ENCODE measurements at regions not wholly inside any gene's neighbourhood (a gene's known extent, or its start where the extent isn't known, plus 50 kb on each side); places are given as distances from the start of the nearest gene placed in this dataset.

GRCh38 chr3:137519602-137520001 lies 244.5 kb upstream of the SOX14 start:
- Histone ChIP-seq H3K36me3 (ENCODE audit: insufficient read depth, low read length) (no peaks in the 10 kb centered on the region), H4K20me1 (ENCODE audit: insufficient read depth) (no peaks in the 10 kb centered on the region), H3K9me2 (ENCODE audit: insufficient read depth, low read length) (no peaks in the 10 kb centered on the region), H3K4me3 (ENCODE audit: low read length) (no peak overlapping the region), H3K9ac (ENCODE audit: low read length) (no peak overlapping the region), H3K9me3 (ENCODE audit: low read length) (no peaks in the 10 kb centered on the region), H3K27me3 (ENCODE audit: insufficient read depth, low read depth, low read length) (no peaks in the 10 kb centered on the region), H3K27ac (ENCODE audit: low read length) (no peak overlapping the region), H3F3A (ENCODE audit: insufficient read depth, low read length, poor library complexity, severe bottlenecking) (no peaks in the 10 kb centered on the region), H2AFZ (ENCODE audit: low read depth, low read length) (no peak overlapping the region), H3K79me2 (replicated peaks; ENCODE audit: insufficient read depth, low read length) (no peaks in the 10 kb centered on the region), H3K4me2 (ENCODE audit: low read length) (no peak overlapping the region)
- TF ChIP-seq RAD21 (conservative IDR thresholded peaks at IDR 0.05) (no peak), SMC3 (conservative IDR thresholded peaks at IDR 0.05; ENCODE audit: poor library complexity) (no peak), POLR2AphosphoS5 (IDR thresholded peaks at IDR 0.05) (no peak), TAF1 (IDR thresholded peaks at IDR 0.05; ENCODE audit: low read depth) (no peak), EP300 (conservative IDR thresholded peaks at IDR 0.05; ENCODE audit: poor library complexity, severe bottlenecking) (no peak), CTCF (IDR thresholded peaks at IDR 0.05; ENCODE audit: poor library complexity, severe bottlenecking) (no peak), EZH2 (IDR thresholded peaks at IDR 0.05; ENCODE audit: borderline replicate concordance, insufficient read depth, low read length, poor library complexity, severe bottlenecking) (no peak), MXI1 (conservative IDR thresholded peaks at IDR 0.05; ENCODE audit: poor library complexity, severe bottlenecking) (no peak), REST (IDR thresholded peaks at IDR 0.05; ENCODE audit: borderline replicate concordance) (no peak)

- no peak overlapping the region for H3K4me3 ChIP-seq (ENCODE audit: low read length)
- H3K9me3 ChIP-seq (ENCODE audit: low read length), result no peaks in the 10 kb centered on the region
- no peak for TF ChIP-seq SMC3 (conservative IDR thresholded peaks at IDR 0.05; ENCODE audit: poor library complexity)
- no peak for TF ChIP-seq REST (IDR thresholded peaks at IDR 0.05; ENCODE audit: borderline replicate concordance)
- TF ChIP-seq POLR2AphosphoS5 (IDR thresholded peaks at IDR 0.05), result no peak
- no peak for TF ChIP-seq RAD21 (conservative IDR thresholded peaks at IDR 0.05)
- no peak for TF ChIP-seq MXI1 (conservative IDR thresholded peaks at IDR 0.05; ENCODE audit: poor library complexity, severe bottlenecking)
- no peak for TF ChIP-seq EP300 (conservative IDR thresholded peaks at IDR 0.05; ENCODE audit: poor library complexity, severe bottlenecking)
- no peak for TF ChIP-seq CTCF (IDR thresholded peaks at IDR 0.05; ENCODE audit: poor library complexity, severe bottlenecking)
- TF ChIP-seq TAF1 (IDR thresholded peaks at IDR 0.05; ENCODE audit: low read depth), result no peak
- TF ChIP-seq EZH2 (IDR thresholded peaks at IDR 0.05; ENCODE audit: borderline replicate concordance, insufficient read depth, low read length, poor library complexity, severe bottlenecking), result no peak
- no peak overlapping the region for H3K27ac ChIP-seq (ENCODE audit: low read length)
- H3F3A ChIP-seq (ENCODE audit: insufficient read depth, low read length, poor library complexity, severe bottlenecking), result no peaks in the 10 kb centered on the region
- H3K79me2 ChIP-seq (replicated peaks; ENCODE audit: insufficient read depth, low read length), result no peaks in the 10 kb centered on the region
- H4K20me1 ChIP-seq (ENCODE audit: insufficient read depth), result no peaks in the 10 kb centered on the region
- no peak overlapping the region for H3K9ac ChIP-seq (ENCODE audit: low read length)
- no peaks in the 10 kb centered on the region for H3K27me3 ChIP-seq (ENCODE audit: insufficient read depth, low read depth, low read length)
- no peak overlapping the region for H2AFZ ChIP-seq (ENCODE audit: low read depth, low read length)
- no peaks in the 10 kb centered on the region for H3K36me3 ChIP-seq (ENCODE audit: insufficient read depth, low read length)
- H3K9me2 ChIP-seq (ENCODE audit: insufficient read depth, low read length), result no peaks in the 10 kb centered on the region
- H3K4me2 ChIP-seq (ENCODE audit: low read length), result no peak overlapping the region
These were observed 239.4 kb upstream of the SOX14 start for GRCh38 chr3:137524751-137525150.

Data from neural cell (in vitro differentiated cells).